ENCODE measurements at regions not wholly inside any gene's neighbourhood (a gene's known extent, or its start where the extent isn't known, plus 50 kb on each side); places are given as distances from the start of the nearest gene placed in this dataset.
A peak's percentile ranks its signal among the peaks of the same experiment; 100 is the strongest.

- FAIRE-seq (no peak), DNase-seq (ENCODE audit: low read depth in 1 of 2, low spot score in 2 of 2) (no peak)
- Histone ChIP-seq H2BK12ac (ENCODE audit: low read depth, low read length) (no peak overlapping the region), H4K8ac (ENCODE audit: extremely low read depth, insufficient read depth, low read length) (no peak overlapping the region), H3K23me2 (ENCODE audit: low read depth, low read length) (no peaks in the 10 kb centered on the region; the same call in 1 of the 2 replicates), H2BK120ac (replicated peaks; ENCODE audit: low read depth, low read length) (no peak overlapping the region), H3K4ac (replicated peaks; ENCODE audit: insufficient read length, low read depth, low read length) (no peak overlapping the region), H3K9me3 (ENCODE audit: insufficient read depth in 2 of 2, low read depth in 1 of 2, low read length in 1 of 2) (no peaks in the 10 kb centered on the region), H3K9ac (replicated peaks in 1 of 4; ENCODE audit: extremely low read depth in 1 of 4, low read depth in 3 of 4, low read length in 3 of 4) (no peak overlapping the region), H3K4me2 (ENCODE audit: insufficient read depth in 1 of 2, low read depth in 2 of 2, low read length in 2 of 2) (no peak overlapping the region), H4K91ac (replicated peaks; ENCODE audit: insufficient read length, low read length) (no peak overlapping the region), H3K27me3 (replicated peaks in 1 of 4; ENCODE audit: control insufficient read depth in 3 of 4, extremely low read depth in 1 of 4, insufficient read depth in 3 of 4, low read length in 3 of 4) (no peaks in the 10 kb centered on the region), H2BK5ac (ENCODE audit: low read depth, low read length) (no peak overlapping the region), H3K36me3 (ENCODE audit: control insufficient read depth in 2 of 4, insufficient read depth in 4 of 4, low read length in 3 of 4) (no peaks in the 10 kb centered on the region), H3K23ac (ENCODE audit: insufficient read length) (no peak overlapping the region), H3K4me1 (replicated peaks in 1 of 4; ENCODE audit: control insufficient read depth in 3 of 4, insufficient read depth in 4 of 4, low read length in 3 of 4) (no peaks in the 10 kb centered on the region; a peak in 2 of 7 replicates), H4K20me1 (replicated peaks in 1 of 2; ENCODE audit: control insufficient read depth in 1 of 2, insufficient read depth in 2 of 2, low read length in 2 of 2) (no peaks in the 10 kb centered on the region), H3K27ac (ENCODE audit: low read depth, low read length) (no peak overlapping the region), H2BK15ac (ENCODE audit: low read length) (no peak overlapping the region), H3K4me3 (ENCODE audit: extremely low read depth in 1 of 4, insufficient read depth in 2 of 4, low read depth in 3 of 4, low read length in 4 of 4) (no peak overlapping the region), H3K79me2 (ENCODE audit: control insufficient read depth in 1 of 2, insufficient read depth in 2 of 2, low read length in 2 of 2) (no peaks in the 10 kb centered on the region), H3K56ac (replicated peaks; ENCODE audit: insufficient read length, low read depth, low read length) (no peak overlapping the region), H2BK20ac (ENCODE audit: low read length) (no peak overlapping the region), H3K79me1 (ENCODE audit: low read depth, low read length) (no peaks in the 10 kb centered on the region), H2AFZ (ENCODE audit: low read length) (0 out of 2 replicates have a peak overlapping the region, but pooled peaks have one; percentile 50), H3K14ac (ENCODE audit: insufficient read length) (no peak overlapping the region), H3K18ac (ENCODE audit: extremely low read depth, low read length) (no peak overlapping the region), H2AK5ac (ENCODE audit: low read depth, low read length) (no peak overlapping the region), H4K5ac (ENCODE audit: insufficient read length, low read depth, low read length) (no peak overlapping the region)
- TF ChIP-seq KDM1A (IDR thresholded peaks at IDR 0.05; ENCODE audit: borderline replicate concordance, low read length) = no peak
- no peak for TF ChIP-seq CREB1 (IDR thresholded peaks at IDR 0.05)
- CTCF ChIA-PET (ENCODE audit: partially characterized antibody) = interaction anchor here (0.6 to 1.4 kb wide), 4 partner anchors 88 to 732 kb away, joined by 3 to 4 read pairs (median 3); no protein-coding TSS in a partner anchor
- POLR2A ChIA-PET (ENCODE audit: partially characterized antibody) = no interaction called here
Observed at GRCh38 chr6:71015392-71015791, 58.5 kb upstream of the B3GAT2 start.
